Pancreas (tissue), 10 donors: ENCODE measurements at regions not wholly inside any gene's neighbourhood (a gene's known extent, or its start where the extent isn't known, plus 50 kb on each side); places are given as distances from the start of the nearest gene placed in this dataset.

Experiments used
- ATAC-seq, 4 donors: fragments of 200-7000 bp; cut with Tn5 transposase; one replicate each; pipeline versions ENCODE4 v1.8.0 to v1.9.1; 2020; ENCODE audit warnings: mild to moderate bottlenecking in 4 of 4, moderate library complexity in 4 of 4
- DNase-seq, 6 donors: peaks; one replicate each; pipeline ENCODE4 v3.0.0-alpha.2; 2020
- FAIRE-seq: peaks from 2 replicates; lab custom pipeline; 2012; peaks lifted over from hg19 to GRCh38; lab: Jason Lieb, UNC
- H3K27ac ChIP-seq, 4 donors: fragments of 200-600 bp; sonication (generic); 1 replicate in 3 of 4; 2 replicates in 1 of 4; pipeline versions ENCODE4 v1.5.0 to v1.8.0; 2020
- H3K27me3 ChIP-seq, 4 donors: fragments of 200-600 bp; one replicate each; pipeline ENCODE4 v1.8.0; 2021
- H3K36me3 ChIP-seq, 3 donors: fragments of 200-600 bp; sonication (generic) in 1 of 3; one replicate each; pipeline versions ENCODE4 v1.5.0 to v1.8.0; 2020 to 2021
- H3K4me1 ChIP-seq, 3 donors: fragments of 200-600 bp; one replicate each; pipeline ENCODE4 v1.8.0; 2021
- H3K4me3 ChIP-seq, 4 donors: fragments of 200-600 bp; sonication (generic) in 2 of 4; one replicate each; pipeline versions ENCODE4 v1.5.0 to v1.8.0; 2020 to 2021
- H3K9me3 ChIP-seq, 4 donors: fragments of 200-600 bp; one replicate each; pipeline ENCODE4 v1.8.0; 2021
- WGBS, 2 donors: extraction: QIAGEN DNeasy Blood & Tissue Kit; methylation state at CpG; one replicate each; pipeline ENCODE4 v1.1.7; 2013; 5-methylcytosine and 5-hydroxymethylcytosine counted together
- intact Hi-C, 3 donors: fragments of 100-400 bp; cut with DNase I; formaldehyde crosslinking; loops; one replicate each; pipeline versions ENCODE4 v1.11.1 to v1.14.2; 2022
- TF ChIP-seq, protein P1 (sequence below), 4 donors: fragments of 200-600 bp; sonication (generic) in 3 of 4; IDR thresholded peaks; one replicate each; pipeline versions ENCODE4 v1.5.0 to v1.8.0; 2021; ENCODE audit warnings: antibody characterized with exemption in 4 of 4
- donor health status: healthy with polysubstance abuse.
- donor health status: DM: no; HTN: no; CAD: no; lungs with moderate emphysema.
- donor health status: DM: no; HTN: no; CAD: no.
- donor health status: control.
- donor health status: control.
- donor health status: Bipolar disorder and iron deficiency.
- donor health status: DM: yes; HTN: yes; CAD: no.
- donor health status: DM: no; HTN: no; CAD: no.
- donor health status: DM: no; HTN: no; CAD: no.
- donor health status: DM: yes; HTN: yes; CAD: no.

DNA sequence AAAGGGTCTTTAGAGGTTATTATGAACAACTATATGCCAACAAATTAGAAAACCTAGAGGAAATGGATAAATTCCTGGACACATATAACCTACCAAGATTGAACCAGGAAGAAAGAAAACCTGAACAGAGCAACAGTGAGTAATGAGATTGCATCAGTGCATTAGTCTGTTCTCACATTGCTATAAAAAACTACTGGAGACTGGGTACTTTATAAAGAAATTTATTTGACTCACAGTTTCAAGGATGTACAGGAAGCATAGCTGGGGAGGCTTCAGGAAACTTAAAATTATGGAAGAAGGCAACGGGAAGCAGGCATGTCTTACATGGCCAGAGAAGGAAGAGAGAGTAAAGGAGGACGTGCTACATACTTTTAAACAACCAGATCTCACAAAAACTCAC is 70.8 kb upstream of the GNAZ start:
- intact Hi-C loops = no loop called here
- Histone ChIP-seq H3K4me3 (no peak overlapping the region), H3K27ac (no peak overlapping the region), H3K4me1 (no peaks in the 10 kb centered on the region), H3K36me3 (no peaks in the 10 kb centered on the region), H3K27me3 (no peaks in the 10 kb centered on the region), H3K9me3 (no peaks in the 10 kb centered on the region)
- WGBS, 2 donors = 65 to 72% methylated on average over 2 of the region's 2 CpGs
- FAIRE-seq (no peak), ATAC-seq (no peak), DNase-seq (no peak)
- TF ChIP-seq, protein P1, sequence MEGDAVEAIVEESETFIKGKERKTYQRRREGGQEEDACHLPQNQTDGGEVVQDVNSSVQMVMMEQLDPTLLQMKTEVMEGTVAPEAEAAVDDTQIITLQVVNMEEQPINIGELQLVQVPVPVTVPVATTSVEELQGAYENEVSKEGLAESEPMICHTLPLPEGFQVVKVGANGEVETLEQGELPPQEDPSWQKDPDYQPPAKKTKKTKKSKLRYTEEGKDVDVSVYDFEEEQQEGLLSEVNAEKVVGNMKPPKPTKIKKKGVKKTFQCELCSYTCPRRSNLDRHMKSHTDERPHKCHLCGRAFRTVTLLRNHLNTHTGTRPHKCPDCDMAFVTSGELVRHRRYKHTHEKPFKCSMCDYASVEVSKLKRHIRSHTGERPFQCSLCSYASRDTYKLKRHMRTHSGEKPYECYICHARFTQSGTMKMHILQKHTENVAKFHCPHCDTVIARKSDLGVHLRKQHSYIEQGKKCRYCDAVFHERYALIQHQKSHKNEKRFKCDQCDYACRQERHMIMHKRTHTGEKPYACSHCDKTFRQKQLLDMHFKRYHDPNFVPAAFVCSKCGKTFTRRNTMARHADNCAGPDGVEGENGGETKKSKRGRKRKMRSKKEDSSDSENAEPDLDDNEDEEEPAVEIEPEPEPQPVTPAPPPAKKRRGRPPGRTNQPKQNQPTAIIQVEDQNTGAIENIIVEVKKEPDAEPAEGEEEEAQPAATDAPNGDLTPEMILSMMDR (IDR thresholded peaks at IDR 0.05) = no peak

- FAIRE-seq = no peak
- no peak for ATAC-seq
- Histone ChIP-seq H3K9me3 (no peaks in the 10 kb centered on the region), H3K27me3 (no peaks in the 10 kb centered on the region), H3K4me3 (no peak overlapping the region), H3K27ac (no peak overlapping the region), H3K36me3 (no peaks in the 10 kb centered on the region), H3K4me1 (no peaks in the 10 kb centered on the region)
- intact Hi-C loops = no loop called here
- no peak for DNase-seq
- 72 to 74% methylated on average over 2 of the region's 2 CpGs for WGBS, 2 donors
- TF ChIP-seq, protein P1 (IDR thresholded peaks at IDR 0.05) = no peak
Observed at GRCh38 chr22:23000657-23001347, 69.5 kb upstream of the GNAZ start.

DNA sequence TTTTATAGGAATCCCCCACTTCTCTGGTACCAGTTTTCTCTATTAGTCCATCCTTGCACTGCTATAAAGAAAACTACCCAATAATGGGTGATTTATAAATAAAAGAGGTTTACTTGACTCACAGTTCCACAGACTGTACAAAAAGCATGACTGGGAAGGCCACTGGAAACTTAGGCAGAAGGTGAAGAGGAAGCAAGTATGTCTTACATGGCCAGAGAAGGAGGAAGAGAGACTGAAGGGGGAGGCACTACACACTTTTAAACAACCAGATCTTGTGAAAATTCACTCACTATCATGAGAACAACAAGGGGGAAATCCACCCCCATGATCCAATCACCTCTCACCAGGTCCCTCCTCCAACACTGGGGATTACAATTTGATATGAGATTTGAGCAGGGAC is 68.9 kb upstream of the GNAZ start:
- ATAC-seq = no peak
- FAIRE-seq = no peak

GRCh38 chr22:23002612-23003180 is 67.6 kb upstream of the GNAZ start:
- WGBS, 2 donors = 90% methylated on average over 2 of the region's 2 CpGs
- no peaks in the 10 kb centered on the region for H3K9me3 ChIP-seq
- no peaks in the 10 kb centered on the region for H3K27me3 ChIP-seq
- ATAC-seq = no peak
- H3K4me1 ChIP-seq = no peaks in the 10 kb centered on the region
- DNase-seq = no peak
- intact Hi-C loops = no loop called here
- H3K27ac ChIP-seq = no peak overlapping the region
- no peaks in the 10 kb centered on the region for H3K36me3 ChIP-seq
- TF ChIP-seq, protein P1 (IDR thresholded peaks at IDR 0.05) = no peak
- FAIRE-seq = no peak
- H3K4me3 ChIP-seq = no peak overlapping the region

More for the DNA sequence above, 68.9 kb upstream of the GNAZ start:
- H3K4me3 ChIP-seq = no peak overlapping the region
- no peaks in the 10 kb centered on the region for H3K27me3 ChIP-seq
- intact Hi-C loops = no loop called here
- DNase-seq = no peak
- H3K9me3 ChIP-seq = no peaks in the 10 kb centered on the region
- no peaks in the 10 kb centered on the region for H3K4me1 ChIP-seq
- H3K36me3 ChIP-seq = no peaks in the 10 kb centered on the region
- TF ChIP-seq, protein P1 (IDR thresholded peaks at IDR 0.05) = no peak
- H3K27ac ChIP-seq = no peak overlapping the region

- TF ChIP-seq, protein P1 (IDR thresholded peaks at IDR 0.05) = no peak
- ATAC-seq = no peak
Observed at GRCh38 chr22:23007823-23008222, 62.5 kb upstream of the GNAZ start.

More at GRCh38 chr22:23007823-23008222, 62.5 kb upstream of the GNAZ start:
- WGBS, 2 donors = 81 to 83% methylated on average over 1 of the region's 1 CpG
- DNase-seq (no peak), FAIRE-seq (no peak)
- intact Hi-C loops = no loop called here
- Histone ChIP-seq H3K36me3 (no peaks in the 10 kb centered on the region), H3K9me3 (no peaks in the 10 kb centered on the region), H3K27ac (no peak overlapping the region), H3K27me3 (no peaks in the 10 kb centered on the region), H3K4me1 (no peaks in the 10 kb centered on the region), H3K4me3 (no peak overlapping the region)
